Renal cortical epithelial cell (primary cell): ENCODE measurements at regions not wholly inside any gene's neighbourhood (a gene's known extent, or its start where the extent isn't known, plus 50 kb on each side); places are given as distances from the start of the nearest gene placed in this dataset.
"Not testable (repeated sequence)": the region's sequence is repeated elsewhere in the genome, so short reads cannot be mapped to it uniquely, and the experiment has no call there.

Experiments used
- DNase-seq: peaks from one replicate; pipeline ENCODE4 v3.0.0-alpha.2; 2011; ENCODE audit warnings: low read depth

GRCh38 chr11:81888391-81888790 is 845.3 kb downstream of the FAM181B start:
- DNase-seq: no peak

GRCh38 chr11:81887671-81888070 is 846.0 kb downstream of the FAM181B start:
- no peak for DNase-seq

GRCh38 chr11:81886406-81887075 is 847.1 kb downstream of the FAM181B start:
- no peak for DNase-seq

- no peak for DNase-seq
Measured at GRCh38 chr11:81874635-81875034, 859.0 kb downstream of the FAM181B start.

DNA sequence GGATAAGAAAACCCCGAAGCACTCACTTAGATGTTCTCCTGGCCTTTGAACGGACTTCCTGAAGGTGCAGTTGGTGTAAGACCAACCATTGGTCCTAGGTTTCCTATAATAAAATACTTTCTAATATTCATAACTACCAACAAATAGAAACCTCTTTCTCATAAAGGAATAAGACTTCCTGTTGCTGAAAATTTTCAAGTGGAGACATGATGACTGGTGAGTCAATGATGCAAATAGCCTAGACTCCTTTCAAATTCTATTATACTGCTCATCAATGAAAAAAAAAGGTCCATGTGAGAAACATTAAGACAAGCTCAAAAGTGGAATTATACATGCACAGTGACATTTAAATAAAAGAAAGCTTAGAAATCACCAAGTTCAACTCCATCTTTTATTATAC is 862.8 kb downstream of the FAM181B start:
- DNase-seq: no peak

- DNase-seq: peak; percentile 10
Measured at GRCh38 chr11:81870066-81870412, 863.6 kb downstream of the FAM181B start.

DNA sequence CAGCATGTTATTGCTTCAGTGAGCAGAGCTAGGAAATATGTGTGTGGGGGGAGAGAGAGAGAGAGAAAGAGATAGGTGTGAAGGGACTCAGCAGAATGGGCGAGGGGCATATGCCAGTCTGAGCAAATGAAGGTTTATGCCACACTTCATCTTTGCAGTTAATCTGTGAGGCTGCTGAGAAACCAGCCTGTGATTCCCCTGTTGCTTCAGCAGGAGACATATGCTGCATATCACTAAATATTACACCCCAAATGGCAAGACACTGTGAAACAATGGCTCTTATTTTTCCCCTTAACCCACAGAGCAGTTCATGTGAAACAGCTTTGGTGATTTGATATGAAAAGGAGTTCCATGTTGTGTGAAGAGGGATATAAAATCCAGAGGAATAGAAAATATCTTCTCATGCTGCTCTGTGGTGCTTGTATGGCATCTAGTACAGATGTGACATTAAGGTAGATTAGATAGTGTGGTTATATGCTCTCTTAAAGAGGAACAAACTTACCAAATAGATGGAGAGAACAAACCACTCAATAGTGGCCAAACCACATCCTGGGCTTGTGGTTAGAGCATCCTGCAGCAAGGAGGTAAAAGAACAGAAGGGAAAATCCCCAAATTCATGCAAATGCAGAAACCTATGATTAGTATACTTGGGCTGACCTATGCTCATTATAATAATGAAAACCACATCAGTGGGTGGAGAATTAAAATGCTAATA is 864.2 kb downstream of the FAM181B start:
- DNase-seq: peak; percentile 47

DNA sequence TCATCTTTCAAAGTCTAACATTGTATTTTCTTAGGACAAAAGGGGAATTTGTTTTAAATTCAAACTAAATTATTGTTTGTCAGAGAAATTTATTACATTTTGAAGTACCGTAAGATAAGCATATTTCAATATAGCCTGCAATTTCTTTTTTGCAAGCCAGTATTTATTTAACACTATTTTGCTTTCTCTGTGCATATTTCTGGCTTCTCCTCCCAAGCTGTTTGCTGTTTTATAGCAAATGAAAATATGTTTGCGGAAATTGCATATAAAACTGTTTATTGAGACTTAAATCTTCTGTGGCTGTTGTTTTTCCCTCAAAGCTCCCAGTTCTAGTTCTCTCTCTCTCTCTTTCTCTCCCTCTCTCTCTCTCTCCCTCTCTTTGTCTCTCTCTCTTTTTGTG is 866.8 kb downstream of the FAM181B start:
- no peak for DNase-seq

GRCh38 chr11:81857386-81857785 is 876.3 kb downstream of the FAM181B start:
- DNase-seq: no peak

- no peak for DNase-seq
Measured at GRCh38 chr11:81853791-81854190, 879.9 kb downstream of the FAM181B start.

DNA sequence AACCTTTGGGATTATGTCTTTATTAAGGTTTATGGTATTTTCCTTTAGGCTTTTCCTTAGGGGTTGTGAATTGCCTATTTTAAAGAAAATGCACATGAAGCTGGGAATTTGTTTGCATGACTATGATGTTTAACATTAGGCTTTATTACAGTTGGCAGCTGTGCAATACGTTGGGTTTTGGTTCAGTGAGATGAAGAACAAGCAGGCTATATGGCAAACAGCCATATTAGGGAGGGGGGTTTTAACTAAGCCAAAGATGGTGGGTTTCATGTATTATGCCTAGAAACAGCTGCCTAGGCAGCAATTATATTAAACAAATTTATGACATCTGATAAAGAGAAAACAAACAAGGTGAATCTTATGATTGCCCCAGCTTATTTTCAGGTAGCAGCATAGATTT is 880.8 kb downstream of the FAM181B start:
- no peak for DNase-seq

DNA sequence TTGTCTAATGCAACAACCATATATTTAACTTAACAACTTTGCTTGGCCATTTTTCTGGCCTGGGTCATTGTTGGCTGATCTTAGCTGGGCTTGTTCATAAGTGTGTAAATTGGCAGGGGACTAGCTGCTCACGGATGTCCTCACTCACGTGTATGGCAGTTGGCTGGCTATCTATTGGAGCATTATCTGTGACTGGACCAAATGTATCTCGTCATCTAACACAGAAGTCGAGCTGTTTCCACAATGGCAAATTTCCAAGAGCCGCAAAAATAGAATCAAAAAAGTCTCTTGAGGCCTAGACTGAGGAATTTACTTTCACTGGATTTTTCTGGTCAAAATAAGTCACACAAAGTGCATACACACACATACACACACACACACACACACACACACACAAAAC is 893.3 kb downstream of the FAM181B start:
- DNase-seq: no peak

DNA sequence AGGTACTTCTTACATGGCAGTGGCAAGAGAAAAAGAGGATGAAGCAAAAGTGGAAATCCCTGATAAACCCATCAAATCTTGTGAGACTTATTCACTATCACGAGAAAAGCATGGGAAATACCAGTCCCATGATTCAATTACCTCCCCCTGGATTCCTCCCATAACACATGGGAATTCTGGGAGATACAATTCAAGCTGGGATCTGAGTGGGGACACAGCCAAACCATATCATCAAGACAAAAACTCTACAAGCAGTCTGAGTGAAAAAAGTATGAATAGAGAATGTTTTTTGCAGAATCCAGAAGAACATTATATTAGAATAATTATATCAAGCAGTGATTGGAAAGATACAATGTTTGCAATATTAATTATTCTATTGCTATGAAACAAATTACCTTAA is 893.7 kb downstream of the FAM181B start:
- DNase-seq: peak; percentile 3

- no peak for DNase-seq
Measured at GRCh38 chr11:81839016-81839415, 894.6 kb downstream of the FAM181B start.

DNA sequence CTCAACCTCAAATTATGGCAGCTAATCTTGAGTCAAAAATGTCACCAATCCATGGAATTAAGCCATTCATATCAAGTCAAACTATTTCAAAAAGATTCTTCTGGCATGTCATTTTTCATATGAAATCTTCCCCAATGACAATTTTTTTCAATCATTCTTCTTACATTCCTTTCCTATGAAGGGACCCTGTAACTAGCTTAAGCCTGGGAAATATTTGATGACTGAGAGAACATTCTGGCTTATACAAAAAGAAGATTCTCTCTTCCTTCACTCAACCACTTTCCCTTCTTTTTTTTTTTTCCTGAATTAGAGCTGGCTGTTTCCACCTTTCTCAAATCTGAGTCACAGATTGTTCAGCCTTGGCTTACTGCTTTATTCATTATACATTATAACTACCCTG is 903.7 kb downstream of the FAM181B start:
- no peak for DNase-seq

GRCh38 chr11:81825346-81825745 is 908.3 kb downstream of the FAM181B start:
- no peak for DNase-seq

DNA sequence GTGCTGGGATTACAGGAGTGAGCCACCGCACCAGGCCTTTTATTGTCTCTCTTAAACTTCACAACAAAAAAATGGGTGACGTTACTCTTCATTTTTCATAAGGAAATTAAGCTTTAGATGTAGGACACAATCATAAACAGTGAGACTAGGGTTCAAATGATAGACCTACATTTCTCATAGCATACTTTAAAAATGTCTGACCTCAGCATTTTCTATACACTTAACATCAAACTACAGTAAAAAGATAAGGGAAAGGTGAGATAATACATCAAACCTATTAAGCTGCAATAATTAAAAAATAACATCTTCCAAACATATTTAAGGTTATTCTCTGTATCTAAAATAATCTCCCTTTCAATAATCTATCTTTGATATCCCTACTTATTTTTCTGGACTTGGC is 914.2 kb downstream of the FAM181B start:
- DNase-seq: no peak

GRCh38 chr11:81804858-81805257 is 928.8 kb downstream of the FAM181B start:
- DNase-seq: no peak

DNA sequence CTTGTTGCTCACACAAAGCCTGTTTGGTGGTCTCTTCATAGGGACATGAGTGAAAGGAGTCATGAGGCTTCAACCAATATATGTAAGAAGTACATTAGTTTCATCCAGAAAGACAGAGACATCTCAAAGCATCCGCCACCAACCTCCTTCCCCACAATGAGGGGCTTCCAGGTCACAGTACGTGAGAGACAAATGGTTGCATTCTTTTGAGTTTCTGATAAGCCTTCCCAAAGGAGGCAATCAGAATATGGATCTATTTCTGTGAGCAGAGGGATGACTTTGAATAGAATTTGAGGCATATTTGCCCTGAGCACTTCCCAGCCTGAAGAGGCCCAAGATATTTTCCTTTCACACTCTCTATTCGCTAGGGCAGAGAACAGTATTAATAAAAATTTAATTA is 931.1 kb downstream of the FAM181B start:
- no peak for DNase-seq

DNA sequence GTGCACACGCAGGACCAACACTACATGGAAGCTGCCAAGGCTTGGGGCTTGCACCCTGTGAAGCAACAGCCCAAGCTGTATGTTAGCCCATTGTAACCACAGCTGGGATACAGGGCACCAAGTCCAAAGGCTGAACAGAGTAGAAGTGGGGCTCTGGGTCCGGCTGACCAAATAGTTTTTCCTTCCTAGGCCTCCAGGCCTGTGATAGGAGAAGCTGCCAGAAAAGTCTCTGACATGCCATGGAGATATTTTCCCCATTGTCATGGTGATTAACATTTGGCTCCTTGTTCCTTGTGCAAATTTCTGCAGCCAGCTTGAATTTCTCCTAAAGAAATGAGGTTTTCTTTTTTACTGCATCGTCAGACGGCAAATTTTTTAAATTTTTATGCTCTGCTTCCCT is 941.2 kb downstream of the FAM181B start:
- no peak for DNase-seq

GRCh38 chr11:81787584-81788049 is 946.0 kb downstream of the FAM181B start:
- peak; percentile 40 for DNase-seq

- peak; percentile 1 for DNase-seq
Measured at GRCh38 chr11:81772166-81772565, 961.5 kb downstream of the FAM181B start.

- not testable (repeated sequence) for DNase-seq
Measured at GRCh38 chr11:81769906-81770305, 963.8 kb downstream of the FAM181B start.
